HUES6 (cell line): ENCODE measurements at regions not wholly inside any gene's neighbourhood (a gene's known extent, or its start where the extent isn't known, plus 50 kb on each side); places are given as distances from the start of the nearest gene placed in this dataset.

Experiments used
- H3K27ac ChIP-seq: 2 replicates; pipeline ENCODE4 v1.7.0; 2013; ENCODE audit warnings: low read depth, mild to moderate bottlenecking, low read length, inconsistent platforms
- H3K27me3 ChIP-seq: 2 replicates; pipeline ENCODE4 v1.6.1; 2013; ENCODE audit warnings: low read length; ENCODE audit not compliant: control insufficient read depth, insufficient read depth
- H3K36me3 ChIP-seq: 2 replicates; pipeline ENCODE4 v1.6.1; 2013; ENCODE audit warnings: low read length; ENCODE audit not compliant: control insufficient read depth, insufficient read depth
- H3K4me1 ChIP-seq: 2 replicates; pipeline ENCODE4 v1.6.1; 2013; ENCODE audit warnings: low read length; ENCODE audit not compliant: control insufficient read depth, insufficient read depth
- H3K4me3 ChIP-seq: 2 replicates; pipeline ENCODE4 v1.5.1; 2013; ENCODE audit warnings: low read depth, low read length
- H3K9ac ChIP-seq: one replicate; pipeline ENCODE4 v1.6.1; 2013; ENCODE audit warnings: mild to moderate bottlenecking, low read length
- H3K9me3 ChIP-seq: 2 replicates; pipeline ENCODE4 v1.6.1; 2013; ENCODE audit warnings: low read depth, low read length; ENCODE audit not compliant: control insufficient read depth, insufficient read depth

DNA sequence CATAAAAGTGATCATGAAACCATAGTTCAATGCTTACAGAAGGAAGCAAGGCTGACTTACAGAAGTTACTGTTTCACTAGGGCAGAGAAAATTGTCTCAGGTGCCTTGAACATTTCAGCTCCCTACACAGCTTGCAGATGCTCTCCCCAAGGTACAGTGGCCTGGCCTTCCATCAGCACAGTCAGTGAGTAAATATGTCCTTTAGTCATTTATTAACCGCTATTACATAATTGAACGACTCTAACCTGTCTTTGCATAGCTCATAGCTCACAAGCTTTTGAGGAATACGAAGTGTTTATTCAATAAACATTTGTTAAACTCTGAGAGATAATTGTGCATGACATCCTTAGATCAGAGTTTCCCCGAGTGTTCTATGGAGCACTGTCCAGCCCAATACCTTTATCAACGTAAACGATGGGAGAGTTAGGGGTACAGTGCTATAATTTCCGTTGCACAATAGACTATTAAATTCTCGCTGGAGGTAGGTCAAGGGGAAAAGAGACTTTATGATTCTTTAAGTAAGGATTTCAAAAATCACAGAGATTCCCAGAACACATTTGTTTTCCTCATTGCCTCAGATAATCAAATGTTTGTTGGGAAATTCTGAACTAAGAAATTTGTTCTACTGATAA is 677.8 kb downstream of the TSN start:
- H3K4me3 ChIP-seq: no peak overlapping the region
- no peak overlapping the region for H3K9ac ChIP-seq
- no peaks in the 10 kb centered on the region for H3K27me3 ChIP-seq
- H3K9me3 ChIP-seq: no peaks in the 10 kb centered on the region
- no peaks in the 10 kb centered on the region for H3K4me1 ChIP-seq
- H3K27ac ChIP-seq: no peak overlapping the region
- no peaks in the 10 kb centered on the region for H3K36me3 ChIP-seq

DNA sequence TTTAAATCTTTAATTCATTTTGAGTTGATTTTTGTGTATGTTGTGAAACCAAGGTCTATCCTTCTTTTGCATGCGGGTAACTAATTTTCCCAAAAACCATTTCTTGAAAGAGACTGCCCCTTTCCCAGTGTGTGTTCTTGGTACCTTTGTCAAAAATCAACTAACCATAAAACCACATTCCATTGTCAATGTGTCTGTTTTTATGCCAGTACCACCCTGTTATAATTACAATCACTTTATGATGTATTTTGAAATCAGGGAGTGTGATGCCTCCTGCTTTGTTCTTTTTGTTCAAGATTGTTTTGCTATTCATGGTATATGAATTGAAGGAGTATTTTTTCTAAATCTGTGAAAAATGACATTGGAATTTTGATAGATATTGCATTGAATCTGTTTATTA is 689.6 kb downstream of the TSN start:
- peaks cover 10% of the 10 kb centered on the region; the same call in 1 of the 2 replicates for H3K9me3 ChIP-seq
- no peak overlapping the region for H3K27ac ChIP-seq
- no peaks in the 10 kb centered on the region for H3K36me3 ChIP-seq
- no peaks in the 10 kb centered on the region for H3K27me3 ChIP-seq
- H3K4me1 ChIP-seq: no peaks in the 10 kb centered on the region
- H3K9ac ChIP-seq: no peak overlapping the region
- no peak overlapping the region for H3K4me3 ChIP-seq

DNA sequence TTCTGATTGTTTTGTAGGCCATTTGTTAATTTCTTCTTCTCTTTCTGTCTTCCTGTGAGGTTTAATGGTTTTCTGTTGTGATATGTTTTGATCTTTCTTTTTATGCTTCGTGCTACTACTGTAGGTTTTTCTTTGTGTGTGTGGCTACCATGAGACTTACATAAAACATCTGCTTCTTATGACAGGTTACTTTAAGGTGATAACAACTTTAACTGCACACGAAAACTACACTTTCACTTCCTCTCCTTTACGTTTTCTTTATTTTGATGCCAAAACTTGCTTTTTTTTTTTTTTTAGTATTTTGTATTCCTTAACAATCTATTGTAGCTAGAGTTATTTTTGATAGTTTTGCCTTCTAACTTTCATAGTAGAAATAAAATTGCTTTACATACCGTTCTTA is 691.3 kb downstream of the TSN start:
- Histone ChIP-seq H3K4me3 (no peak overlapping the region), H3K9ac (no peak overlapping the region), H3K36me3 (no peaks in the 10 kb centered on the region), H3K27ac (no peak overlapping the region), H3K4me1 (no peaks in the 10 kb centered on the region), H3K27me3 (no peaks in the 10 kb centered on the region), H3K9me3 (peaks cover 16% of the 10 kb centered on the region)

DNA sequence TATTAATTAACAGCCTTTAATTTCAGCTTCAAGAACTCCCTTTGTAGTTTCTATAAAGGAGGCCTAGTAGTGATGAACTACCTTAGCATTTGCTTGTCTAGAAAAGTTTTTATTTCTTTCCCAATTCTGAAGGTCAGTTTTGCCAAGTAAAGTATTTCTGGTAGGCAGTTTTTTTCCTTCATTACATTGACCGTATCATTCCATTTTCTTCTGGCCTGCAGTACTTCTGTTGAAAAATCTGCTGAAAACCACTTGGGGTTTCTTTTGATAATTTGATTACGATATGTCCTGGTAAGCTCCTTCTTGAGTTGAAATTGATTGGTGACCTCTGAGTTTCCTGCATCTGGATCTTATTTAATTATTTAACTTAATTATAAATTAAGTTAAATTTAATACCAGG is 691.8 kb downstream of the TSN start:
- H3K36me3 ChIP-seq: no peaks in the 10 kb centered on the region
- no peak overlapping the region for H3K9ac ChIP-seq
- H3K4me1 ChIP-seq: no peaks in the 10 kb centered on the region
- H3K9me3 ChIP-seq: peaks cover 16% of the 10 kb centered on the region
- H3K27ac ChIP-seq: no peak overlapping the region
- no peaks in the 10 kb centered on the region for H3K27me3 ChIP-seq
- H3K4me3 ChIP-seq: no peak overlapping the region

DNA sequence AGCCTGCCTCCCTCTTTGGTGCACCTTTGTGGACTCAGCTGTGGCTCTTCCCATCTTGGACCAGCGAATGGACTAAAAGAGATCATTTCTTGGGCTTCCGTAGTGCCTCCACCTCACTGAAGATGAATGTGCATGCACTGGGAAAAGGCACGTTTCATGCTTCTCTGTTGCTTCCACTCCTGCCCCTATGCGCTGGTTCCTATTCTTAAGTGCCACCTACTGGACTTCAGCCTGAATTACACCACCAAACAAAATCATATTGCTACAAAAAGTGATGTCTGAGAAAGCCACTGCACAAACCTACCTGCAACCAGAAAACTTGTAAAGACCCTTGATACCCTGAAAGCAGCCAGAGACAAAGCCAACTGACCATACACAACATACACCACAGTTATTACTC is 695.6 kb downstream of the TSN start:
- Histone ChIP-seq H3K9ac (no peak overlapping the region), H3K27ac (no peak overlapping the region), H3K36me3 (no peaks in the 10 kb centered on the region), H3K4me3 (no peak overlapping the region), H3K9me3 (peaks cover 20% of the 10 kb centered on the region), H3K4me1 (no peaks in the 10 kb centered on the region), H3K27me3 (no peaks in the 10 kb centered on the region)

DNA sequence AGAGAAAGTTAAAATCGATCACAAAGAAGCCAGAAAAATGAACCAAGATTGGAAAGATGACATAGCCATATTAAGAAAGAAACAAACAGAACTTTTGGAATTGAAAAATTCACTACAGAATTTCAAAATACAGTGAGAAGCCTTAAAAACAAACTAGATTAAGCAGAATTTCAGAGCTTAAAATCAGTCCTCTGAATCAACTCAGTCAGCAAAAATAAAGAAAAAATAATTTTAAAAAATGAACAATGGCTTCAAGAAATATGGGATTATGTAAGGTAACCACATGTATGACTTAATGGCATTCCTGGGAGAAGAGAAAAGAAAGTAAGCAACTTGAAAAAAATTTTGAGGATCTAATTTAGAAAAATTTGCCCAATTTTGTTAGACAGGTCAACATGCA is 696.2 kb downstream of the TSN start:
- Histone ChIP-seq H3K4me1 (no peaks in the 10 kb centered on the region), H3K27ac (no peak overlapping the region), H3K9me3 (peaks cover 18% of the 10 kb centered on the region), H3K27me3 (no peaks in the 10 kb centered on the region), H3K36me3 (no peaks in the 10 kb centered on the region), H3K4me3 (no peak overlapping the region), H3K9ac (no peak overlapping the region)

DNA sequence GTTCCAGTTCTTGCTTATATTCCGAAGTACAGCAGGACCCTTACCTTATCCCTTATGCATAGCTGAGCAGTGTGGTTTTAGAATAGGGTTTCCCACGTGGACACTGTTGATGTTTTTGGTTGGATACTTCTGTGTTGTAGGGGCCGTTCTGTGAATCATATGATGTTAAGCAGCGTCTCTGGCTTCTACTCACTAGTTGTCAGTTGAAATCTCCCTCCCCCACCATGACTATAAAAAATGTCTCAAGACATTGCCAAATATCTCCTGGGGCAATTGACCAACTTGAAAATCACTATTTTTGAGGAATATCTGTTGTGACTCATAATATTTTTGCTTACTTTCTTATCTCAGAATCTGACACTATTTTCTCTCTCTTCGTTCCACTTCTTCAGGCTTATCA is 713.7 kb downstream of the TSN start:
- H3K9me3 ChIP-seq: no peaks in the 10 kb centered on the region
- H3K4me1 ChIP-seq: no peaks in the 10 kb centered on the region
- no peak overlapping the region for H3K27ac ChIP-seq
- H3K36me3 ChIP-seq: no peaks in the 10 kb centered on the region
- no peak overlapping the region for H3K4me3 ChIP-seq
- no peak overlapping the region for H3K9ac ChIP-seq
- H3K27me3 ChIP-seq: no peaks in the 10 kb centered on the region

DNA sequence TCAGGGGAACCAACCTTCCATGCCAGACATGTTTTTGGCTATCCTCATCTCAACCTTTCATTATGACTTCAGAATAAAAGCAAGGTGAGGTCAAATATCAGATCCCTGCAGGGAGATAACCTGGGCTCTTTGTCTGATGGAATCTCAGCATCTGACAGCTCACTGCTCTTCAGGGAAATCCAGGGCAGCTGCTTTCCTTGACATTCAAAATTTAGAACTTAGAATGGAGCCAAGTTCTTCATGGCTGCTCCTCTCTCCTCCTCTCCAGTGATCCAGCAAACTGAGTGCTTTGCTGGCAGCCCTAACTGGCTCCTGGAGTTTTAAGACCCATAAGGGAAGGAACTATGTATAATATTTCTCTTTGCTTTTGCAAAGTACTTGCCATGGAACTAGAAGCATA is 716.3 kb downstream of the TSN start:
- H3K9me3 ChIP-seq: no peaks in the 10 kb centered on the region
- no peaks in the 10 kb centered on the region for H3K36me3 ChIP-seq
- H3K27ac ChIP-seq: no peak overlapping the region
- no peak overlapping the region for H3K4me3 ChIP-seq
- H3K4me1 ChIP-seq: no peaks in the 10 kb centered on the region
- H3K9ac ChIP-seq: no peak overlapping the region
- H3K27me3 ChIP-seq: no peaks in the 10 kb centered on the region

DNA sequence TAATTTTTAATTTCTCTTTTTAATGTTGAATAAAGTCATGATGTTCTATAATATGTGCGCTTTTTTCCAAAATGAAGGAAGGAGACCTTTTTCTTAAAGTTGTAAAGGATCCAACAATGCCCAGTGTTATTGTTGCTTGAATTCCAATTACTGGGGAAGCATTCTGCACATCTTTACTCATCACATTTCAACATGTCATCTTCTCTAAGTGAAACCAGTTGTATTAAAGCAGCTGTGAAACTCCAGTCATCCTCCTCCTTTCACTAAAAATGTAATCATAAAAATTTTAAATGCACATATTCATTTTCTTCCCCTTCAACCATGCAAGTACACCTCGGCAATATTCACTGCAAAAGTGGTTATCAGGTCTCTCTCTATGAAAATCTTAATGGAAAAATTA is 722.7 kb downstream of the TSN start:
- H3K27ac ChIP-seq: no peak overlapping the region
- H3K4me3 ChIP-seq: no peak overlapping the region
- H3K27me3 ChIP-seq: no peaks in the 10 kb centered on the region
- H3K9me3 ChIP-seq: peaks cover 7% of the 10 kb centered on the region; the same call in 1 of the 2 replicates
- no peaks in the 10 kb centered on the region for H3K36me3 ChIP-seq
- no peak overlapping the region for H3K9ac ChIP-seq
- H3K4me1 ChIP-seq: no peaks in the 10 kb centered on the region

DNA sequence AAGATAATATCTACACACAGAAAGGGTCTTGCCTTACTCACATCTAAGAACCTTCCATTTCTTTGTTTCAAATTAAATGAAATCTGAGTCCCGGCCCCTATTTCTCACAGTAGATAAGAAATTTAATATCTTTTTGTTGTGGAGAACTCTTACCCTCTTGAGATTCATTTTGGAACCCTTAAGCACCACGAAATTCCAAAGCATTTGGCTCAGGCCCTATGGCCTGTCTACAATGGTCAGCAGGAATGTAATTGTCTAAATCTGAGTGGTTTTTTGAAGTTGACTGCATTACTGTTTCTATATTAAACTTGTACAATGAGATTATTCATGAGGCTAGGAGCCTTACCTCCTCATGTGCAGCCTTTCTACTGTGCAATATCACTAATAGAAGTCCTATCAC is 723.3 kb downstream of the TSN start:
- H3K9me3 ChIP-seq: peaks cover 7% of the 10 kb centered on the region; the same call in 1 of the 2 replicates
- no peak overlapping the region for H3K4me3 ChIP-seq
- H3K36me3 ChIP-seq: no peaks in the 10 kb centered on the region
- H3K27ac ChIP-seq: no peak overlapping the region
- H3K9ac ChIP-seq: no peak overlapping the region
- no peaks in the 10 kb centered on the region for H3K27me3 ChIP-seq
- no peaks in the 10 kb centered on the region for H3K4me1 ChIP-seq

DNA sequence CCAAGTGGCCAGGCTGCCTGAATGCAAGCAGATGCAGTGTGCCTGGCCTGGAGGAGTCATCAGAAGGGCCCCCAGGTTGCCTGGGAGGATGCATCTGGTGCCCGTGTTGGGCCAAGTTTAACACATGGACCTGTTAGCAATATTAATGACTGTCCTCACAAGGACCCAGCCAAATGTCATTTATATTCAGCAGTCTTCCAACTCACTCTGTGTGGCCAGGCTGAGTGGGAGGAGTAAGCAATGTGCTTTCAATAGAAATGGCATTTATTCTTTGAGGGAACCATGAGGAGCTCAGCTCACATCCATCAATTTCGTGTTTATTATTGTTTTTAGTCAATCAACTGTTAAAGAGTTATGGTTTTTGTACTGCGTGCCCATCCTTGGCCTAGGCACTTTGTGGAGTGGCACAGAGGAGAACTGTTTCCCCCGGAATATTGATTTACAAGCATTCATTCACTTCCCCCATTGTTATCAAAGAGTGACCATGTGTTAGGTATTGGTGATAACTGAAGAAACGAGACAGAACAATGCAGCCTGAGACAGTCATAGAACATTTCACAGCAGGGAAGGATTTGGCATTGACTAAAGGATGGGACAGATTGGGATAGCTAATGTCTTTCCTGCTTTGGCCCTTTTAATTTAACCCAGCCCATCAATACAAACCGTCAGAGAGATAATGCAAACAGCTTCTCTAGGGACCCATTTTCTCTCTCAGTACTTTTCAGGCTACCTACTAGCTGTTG is 725.2 kb downstream of the TSN start:
- no peaks in the 10 kb centered on the region for H3K27me3 ChIP-seq

More for the DNA sequence above, 725.2 kb downstream of the TSN start:
- no peaks in the 10 kb centered on the region for H3K36me3 ChIP-seq
- no peak overlapping the region for H3K4me3 ChIP-seq
- peaks cover 7% of the 10 kb centered on the region; the same call in 1 of the 2 replicates for H3K9me3 ChIP-seq
- H3K27ac ChIP-seq: no peak overlapping the region
- no peak overlapping the region for H3K9ac ChIP-seq
- no peaks in the 10 kb centered on the region for H3K4me1 ChIP-seq
